Stimulated activated CD4-positive, alpha-beta T cell treated with anti-CD3 and anti-CD28 coated beads, Interleukin-1b, Interleukin-23, amount 100 ng/mL, for 24 hours (primary cell): ENCODE measurements at regions not wholly inside any gene's neighbourhood (a gene's known extent, or its start where the extent isn't known, plus 50 kb on each side); places are given as distances from the start of the nearest gene placed in this dataset.

Source experiments
- DNase-seq, 4 experiments: peaks; one replicate each; pipeline ENCODE4 v3.0.0-alpha.2; 2020; ENCODE audit warnings: low read depth in 4 of 4, low spot score in 1 of 4

GRCh38 chr4:180664766-180665368 lies 1578.3 kb upstream of the TENM3 start:
- peak; percentile 15 to 45 (median 20) for DNase-seq

DNA sequence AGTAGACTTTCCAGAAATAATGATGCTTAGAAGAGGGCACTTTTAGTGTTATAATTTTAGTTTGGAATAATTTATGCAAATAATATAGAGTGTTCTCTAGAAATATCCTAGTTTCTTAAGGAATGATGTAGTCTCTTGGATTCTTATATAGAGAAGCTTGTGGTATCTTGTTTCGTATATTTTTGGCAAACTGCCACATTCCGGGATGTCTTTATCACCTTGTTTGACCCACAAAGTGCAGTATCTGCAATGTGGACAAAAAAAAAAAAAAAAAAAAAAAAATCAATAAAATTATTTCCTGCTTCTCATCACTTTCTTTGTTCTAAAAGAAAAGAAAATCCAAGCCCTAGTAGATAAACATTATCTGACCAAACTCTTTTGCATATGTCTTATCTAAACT lies 1577.7 kb upstream of the TENM3 start:
- no peak for DNase-seq

GRCh38 chr4:180665994-180666824 lies 1577.0 kb upstream of the TENM3 start:
- peak in 1 of 4 experiments; percentile 5 for DNase-seq

- DNase-seq = no peak
Measured at GRCh38 chr4:180668732-180669131, 1574.5 kb upstream of the TENM3 start.

DNA sequence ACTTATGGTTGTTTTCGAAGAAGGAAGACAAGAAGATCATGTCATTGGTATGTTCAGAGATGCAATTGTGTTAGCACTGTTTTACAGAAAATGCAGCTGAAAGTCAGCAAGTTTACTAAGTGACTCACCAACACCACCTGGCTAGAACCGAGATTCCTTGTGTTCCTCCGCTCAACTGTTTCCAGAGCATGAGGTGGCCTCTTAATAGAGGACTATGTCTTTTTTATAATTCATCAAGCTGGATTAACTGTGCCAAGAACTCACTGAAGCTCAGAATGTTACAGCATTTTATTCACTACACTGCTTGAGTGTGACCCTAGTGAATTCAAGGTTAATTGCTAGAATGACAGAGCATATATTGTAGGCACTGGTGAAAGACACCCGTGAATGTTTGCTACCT lies 1573.5 kb upstream of the TENM3 start:
- no peak for DNase-seq

DNA sequence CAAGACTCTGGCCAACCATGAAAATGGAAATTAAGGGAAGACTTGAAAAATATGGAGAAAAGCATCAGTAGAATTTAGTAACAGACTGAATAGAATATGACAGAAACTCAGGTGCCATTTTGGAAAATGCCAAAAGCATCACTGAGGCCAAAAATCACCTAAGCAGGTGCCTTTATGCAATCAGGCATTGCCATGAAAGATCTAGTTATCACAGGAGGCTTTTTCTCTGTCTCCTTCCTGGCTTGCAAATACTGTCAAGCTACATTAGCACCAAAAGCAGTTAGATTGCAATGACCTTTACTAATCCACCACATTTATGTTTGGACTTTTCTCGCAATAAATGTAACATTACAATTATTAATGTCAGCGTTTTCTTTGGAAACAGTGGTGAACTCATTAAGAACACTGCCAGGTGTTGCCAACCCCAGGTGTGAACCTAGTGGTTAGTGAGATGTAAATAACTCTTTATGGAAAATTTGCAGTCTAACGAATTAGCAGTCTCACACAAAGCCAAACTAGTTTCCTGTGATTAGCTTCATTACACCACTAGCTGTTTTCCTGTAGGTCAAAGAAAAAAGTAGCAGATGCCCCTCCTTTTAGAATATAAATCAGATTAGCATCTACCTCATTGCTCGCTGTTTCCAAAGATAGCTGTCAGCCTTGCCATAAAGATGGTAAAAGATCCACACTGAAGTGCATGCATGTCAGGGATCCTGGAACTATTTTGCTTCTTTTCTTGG lies 1568.4 kb upstream of the TENM3 start:
- DNase-seq = no peak

- DNase-seq = no peak
Measured at GRCh38 chr4:180675359-180675650, 1567.9 kb upstream of the TENM3 start.

DNA sequence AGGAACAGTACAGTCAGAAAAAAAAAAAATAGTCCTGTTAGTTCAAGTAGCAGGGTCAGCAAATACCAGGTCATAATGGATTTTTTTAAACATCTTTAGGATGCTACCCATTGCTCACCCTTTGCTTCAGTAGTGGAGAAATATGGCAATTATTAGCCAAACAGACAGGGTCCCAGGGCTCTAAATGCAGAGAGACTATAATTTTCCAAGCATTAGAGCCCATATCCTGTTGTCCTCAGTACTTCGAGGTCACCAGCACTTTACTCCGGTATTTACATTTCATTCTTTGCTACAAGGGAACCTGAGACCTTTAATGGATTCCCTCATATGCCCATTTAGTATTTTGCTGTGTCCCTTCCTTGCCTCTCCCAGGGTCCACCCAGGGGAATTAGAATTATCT lies 1562.9 kb upstream of the TENM3 start:
- DNase-seq = no peak

DNA sequence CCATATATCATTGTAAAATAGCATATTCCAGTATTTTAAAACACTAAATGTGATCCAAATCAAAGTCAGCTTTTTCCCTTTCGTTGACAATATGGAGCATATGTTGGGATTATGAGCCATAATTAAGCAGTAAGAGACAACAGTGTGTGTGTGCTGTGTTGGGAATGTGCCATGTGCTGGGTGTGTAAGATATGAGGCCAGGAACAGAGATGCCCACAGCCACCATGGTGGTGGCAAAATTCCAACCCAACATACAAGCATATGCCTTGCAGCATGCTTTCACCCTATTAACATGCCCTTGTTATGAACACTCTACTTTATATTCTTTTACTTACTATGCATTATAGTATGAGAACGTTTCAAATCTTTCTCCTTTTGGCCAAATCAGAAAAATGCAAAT lies 1560.4 kb upstream of the TENM3 start:
- DNase-seq = no peak

- DNase-seq = no peak
Measured at GRCh38 chr4:180683186-180683585, 1560.0 kb upstream of the TENM3 start.

DNA sequence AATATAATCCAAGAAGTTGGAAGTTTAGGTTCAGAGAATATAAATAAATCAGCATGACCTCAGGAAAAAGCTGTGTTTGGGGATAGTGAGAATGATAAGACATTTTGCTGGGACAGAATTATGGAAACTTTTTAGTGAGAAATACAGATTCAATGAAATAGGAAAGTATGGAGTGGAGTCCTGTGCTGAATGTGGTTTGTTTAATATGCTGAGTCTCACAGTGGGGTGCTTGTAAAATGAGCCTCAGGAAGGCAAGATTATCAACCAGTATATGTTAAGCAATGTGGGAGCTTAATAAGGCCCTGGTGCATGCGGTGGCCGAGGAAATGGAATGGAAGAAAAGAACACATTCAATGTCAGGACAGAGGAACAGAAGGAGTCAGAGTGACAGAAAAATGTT lies 1554.7 kb upstream of the TENM3 start:
- DNase-seq = no peak

GRCh38 chr4:180694875-180695274 lies 1548.3 kb upstream of the TENM3 start:
- no peak for DNase-seq

GRCh38 chr4:180695851-180696250 lies 1547.4 kb upstream of the TENM3 start:
- no peak for DNase-seq

GRCh38 chr4:180696460-180697092 lies 1546.6 kb upstream of the TENM3 start:
- DNase-seq = no peak

DNA sequence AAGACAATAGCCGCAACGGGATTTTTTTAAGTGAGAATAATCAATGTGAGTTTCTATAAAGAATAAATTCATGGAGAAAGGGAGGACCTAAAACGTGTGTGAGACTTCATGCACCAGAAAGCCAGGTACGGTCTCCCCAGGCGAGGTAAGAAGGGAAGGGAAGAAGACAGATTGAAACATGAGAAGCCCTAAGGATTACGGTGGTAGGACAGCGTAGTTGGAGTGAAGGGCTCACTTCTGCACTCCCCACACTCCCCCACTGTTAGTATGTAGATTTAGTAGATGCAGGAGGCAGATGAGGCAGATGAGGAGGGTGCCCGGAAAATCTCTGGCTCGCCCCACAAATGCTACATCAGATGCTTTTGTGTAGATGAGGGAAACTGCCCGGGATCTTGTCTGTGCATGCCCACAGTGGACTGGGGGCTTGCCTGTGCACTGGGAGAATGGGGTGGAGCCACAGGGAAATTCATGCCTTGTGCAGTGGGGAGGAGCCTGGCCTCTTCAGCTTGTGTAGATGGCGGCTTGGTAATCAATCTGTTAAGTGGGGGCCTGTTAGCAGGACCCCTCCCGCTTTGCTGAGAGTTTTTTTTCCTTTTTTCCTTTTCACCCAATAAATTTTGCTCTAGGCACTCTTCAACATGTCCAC lies 1544.5 kb upstream of the TENM3 start:
- DNase-seq = no peak

DNA sequence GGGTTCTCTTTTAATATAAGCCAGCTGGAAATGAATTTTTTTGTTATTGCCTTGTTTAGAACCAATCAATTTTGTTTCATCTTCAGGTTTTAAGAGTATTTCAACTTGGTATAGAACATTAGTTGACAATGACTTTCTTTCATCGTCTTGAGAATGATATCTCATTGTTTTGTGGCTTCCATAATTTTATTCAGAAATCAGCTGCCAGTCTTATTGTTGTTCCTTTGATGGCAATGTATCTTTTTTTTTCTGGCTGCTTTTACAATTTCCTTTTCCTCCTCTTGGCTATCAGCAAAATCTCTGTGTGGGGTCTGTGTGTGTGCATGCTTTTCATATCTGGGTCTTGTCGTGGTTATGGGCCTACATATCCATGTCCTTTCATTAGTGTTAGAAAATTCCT lies 1536.4 kb upstream of the TENM3 start:
- DNase-seq = no peak

DNA sequence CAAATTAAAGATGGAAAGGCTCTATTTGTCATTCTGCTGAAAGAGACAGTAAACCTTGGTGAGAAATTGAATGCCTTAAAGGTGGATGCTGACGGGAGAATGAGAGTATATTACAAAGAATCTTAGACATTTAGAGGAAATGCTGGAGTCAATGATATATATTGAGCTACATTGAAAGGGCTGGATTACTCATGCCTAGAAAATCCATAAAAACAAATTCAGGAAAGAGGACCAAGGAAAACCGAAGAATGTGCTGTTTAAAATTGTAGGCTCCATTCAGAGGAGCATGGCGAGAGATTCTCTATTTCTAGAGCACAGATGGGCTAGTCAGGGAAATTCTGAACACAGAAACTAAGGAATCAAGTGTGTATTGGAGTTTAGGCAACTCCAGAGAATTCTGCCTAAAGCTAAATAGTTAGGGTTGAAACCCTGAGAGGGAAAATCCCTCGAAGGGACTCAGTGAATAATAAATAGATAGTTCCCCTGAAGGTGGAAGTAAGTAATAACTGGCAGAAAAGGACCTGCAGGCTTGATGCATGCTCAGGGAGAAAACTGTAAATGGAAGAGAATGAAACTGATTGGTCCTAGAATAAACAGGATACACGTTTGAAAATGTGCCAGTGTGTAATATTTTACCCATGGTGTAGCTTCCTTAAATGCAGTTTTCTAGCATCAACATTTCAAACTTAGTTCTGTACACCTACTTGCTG lies 1532.4 kb upstream of the TENM3 start:
- DNase-seq = no peak

- no peak for DNase-seq
Measured at GRCh38 chr4:180717451-180718033, 1525.7 kb upstream of the TENM3 start.

GRCh38 chr4:180721356-180721755 lies 1521.8 kb upstream of the TENM3 start:
- DNase-seq = no peak

GRCh38 chr4:180726611-180727010 lies 1516.6 kb upstream of the TENM3 start:
- no peak for DNase-seq
